ENCODE measurements at regions not wholly inside any gene's neighbourhood (a gene's known extent, or its start where the extent isn't known, plus 50 kb on each side); places are given as distances from the start of the nearest gene placed in this dataset.
A peak's percentile ranks its signal among the peaks of the same experiment; 100 is the strongest.
"Not testable (repeated sequence)": the region's sequence is repeated elsewhere in the genome, so short reads cannot be mapped to it uniquely, and the experiment has no call there.

DNA sequence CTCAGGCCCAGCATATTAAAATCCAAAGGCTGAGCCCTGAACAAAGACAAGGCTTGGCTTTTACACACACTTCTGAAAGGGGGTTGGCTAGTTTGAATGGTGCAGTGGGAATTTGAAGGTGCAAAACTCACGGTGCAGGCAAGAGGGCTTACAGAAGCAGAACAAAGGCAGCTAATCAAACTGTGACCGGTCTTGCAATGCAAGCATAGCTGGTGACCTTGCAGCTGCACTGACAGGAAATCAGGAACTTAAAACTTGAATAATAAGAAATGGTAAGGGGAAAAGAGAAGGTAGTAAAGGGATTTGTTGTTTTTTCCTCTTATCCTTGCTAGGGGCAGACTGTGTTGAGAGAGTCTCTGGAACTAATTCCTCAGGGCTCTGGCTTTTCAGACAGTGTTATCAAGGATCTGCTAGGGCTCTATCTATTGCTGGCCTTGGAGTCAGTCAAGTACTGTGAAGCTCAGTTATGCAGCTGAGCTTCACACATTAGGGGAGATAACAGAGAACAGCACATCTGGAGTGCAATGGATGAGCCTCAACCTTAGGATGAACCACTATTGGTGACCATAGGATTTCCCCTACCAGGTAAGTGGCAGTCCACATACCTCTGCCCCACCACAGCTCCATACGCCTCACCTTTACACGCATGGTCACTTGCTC, 97.6 kb downstream of the PPIAL4G start:
- TF ChIP-seq, protein P1, sequence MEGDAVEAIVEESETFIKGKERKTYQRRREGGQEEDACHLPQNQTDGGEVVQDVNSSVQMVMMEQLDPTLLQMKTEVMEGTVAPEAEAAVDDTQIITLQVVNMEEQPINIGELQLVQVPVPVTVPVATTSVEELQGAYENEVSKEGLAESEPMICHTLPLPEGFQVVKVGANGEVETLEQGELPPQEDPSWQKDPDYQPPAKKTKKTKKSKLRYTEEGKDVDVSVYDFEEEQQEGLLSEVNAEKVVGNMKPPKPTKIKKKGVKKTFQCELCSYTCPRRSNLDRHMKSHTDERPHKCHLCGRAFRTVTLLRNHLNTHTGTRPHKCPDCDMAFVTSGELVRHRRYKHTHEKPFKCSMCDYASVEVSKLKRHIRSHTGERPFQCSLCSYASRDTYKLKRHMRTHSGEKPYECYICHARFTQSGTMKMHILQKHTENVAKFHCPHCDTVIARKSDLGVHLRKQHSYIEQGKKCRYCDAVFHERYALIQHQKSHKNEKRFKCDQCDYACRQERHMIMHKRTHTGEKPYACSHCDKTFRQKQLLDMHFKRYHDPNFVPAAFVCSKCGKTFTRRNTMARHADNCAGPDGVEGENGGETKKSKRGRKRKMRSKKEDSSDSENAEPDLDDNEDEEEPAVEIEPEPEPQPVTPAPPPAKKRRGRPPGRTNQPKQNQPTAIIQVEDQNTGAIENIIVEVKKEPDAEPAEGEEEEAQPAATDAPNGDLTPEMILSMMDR (IDR thresholded peaks at IDR 0.05; ENCODE audit: low read depth, low read length, missing control alignments), result no peak
- H3K27ac ChIP-seq, result no peak overlapping the region
- no peaks in the 10 kb centered on the region for H3K27me3 ChIP-seq (replicated peaks)
- no peak overlapping the region for H3K4me3 ChIP-seq (ENCODE audit: low read depth, low read length)
- in situ Hi-C loops (cut with HindIII; ENCODE audit: low pct_ligation_motif_present, low sequenced_read_pairs), result no loop called here
- no peaks in the 10 kb centered on the region for H3K36me3 ChIP-seq (replicated peaks)
- no peak for DNase-seq

DNA sequence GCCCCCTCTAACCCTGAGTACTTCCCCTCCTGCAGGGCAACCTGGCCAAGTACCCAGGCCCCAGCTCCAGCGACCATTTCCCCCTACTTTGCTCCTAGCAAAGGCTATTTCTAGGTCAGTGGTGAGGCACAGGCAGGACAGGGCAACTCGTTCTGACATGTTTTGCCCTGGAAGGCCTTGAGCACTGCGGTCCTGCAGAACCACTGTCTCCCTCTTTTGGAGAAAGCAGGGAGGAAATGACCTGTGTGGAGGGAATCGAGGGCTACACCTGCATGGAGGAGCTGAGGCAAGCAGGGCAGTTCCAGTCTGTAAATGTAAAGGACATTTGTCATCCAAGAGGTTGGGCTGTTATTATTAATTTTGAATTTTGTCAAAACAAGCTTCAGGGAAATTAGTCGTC, 99.1 kb downstream of the PPIAL4G start:
- no peaks in the 10 kb centered on the region for H3K27me3 ChIP-seq (replicated peaks)
- in situ Hi-C loops (cut with HindIII; ENCODE audit: low pct_ligation_motif_present, low sequenced_read_pairs), result no loop called here
- no peak for DNase-seq
- H3K27ac ChIP-seq, result no peak overlapping the region
- no peak overlapping the region for H3K4me3 ChIP-seq (ENCODE audit: low read depth, low read length)
- no peaks in the 10 kb centered on the region for H3K36me3 ChIP-seq (replicated peaks)
- TF ChIP-seq, protein P1 (IDR thresholded peaks at IDR 0.05; ENCODE audit: low read depth, low read length, missing control alignments), result no peak

DNA sequence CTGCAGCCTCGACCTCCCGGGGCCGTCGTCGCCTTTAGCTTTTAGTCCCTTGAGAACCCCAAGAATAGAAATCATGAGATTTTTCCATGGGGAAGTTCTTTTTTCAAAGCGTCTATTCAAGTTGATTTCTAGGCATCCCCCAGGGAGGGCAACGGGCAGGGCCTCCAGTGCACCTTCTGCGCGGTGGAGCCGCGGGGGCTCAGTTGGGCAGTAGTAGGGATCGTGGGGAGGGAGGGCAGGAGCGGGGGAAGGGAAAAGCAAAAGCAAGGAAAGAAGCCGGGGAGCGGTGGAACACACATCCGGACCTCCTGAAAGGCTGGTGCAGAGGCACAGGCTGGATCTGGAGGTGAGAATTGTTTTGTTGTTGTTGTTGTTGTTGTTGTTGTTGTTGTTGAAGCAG, 103.4 kb downstream of the PPIAL4G start:
- Histone ChIP-seq H3K36me3 (replicated peaks) (no peaks in the 10 kb centered on the region), H3K4me3 (ENCODE audit: low read depth, low read length) (peak overlapping the region; percentile 24), H3K27me3 (replicated peaks) (no peaks in the 10 kb centered on the region), H3K27ac (no peak overlapping the region)
- no peak for DNase-seq
- TF ChIP-seq, protein P1 (IDR thresholded peaks at IDR 0.05; ENCODE audit: low read depth, low read length, missing control alignments), result no peak
- in situ Hi-C loops (cut with HindIII; ENCODE audit: low pct_ligation_motif_present, low sequenced_read_pairs), result no loop called here

DNA sequence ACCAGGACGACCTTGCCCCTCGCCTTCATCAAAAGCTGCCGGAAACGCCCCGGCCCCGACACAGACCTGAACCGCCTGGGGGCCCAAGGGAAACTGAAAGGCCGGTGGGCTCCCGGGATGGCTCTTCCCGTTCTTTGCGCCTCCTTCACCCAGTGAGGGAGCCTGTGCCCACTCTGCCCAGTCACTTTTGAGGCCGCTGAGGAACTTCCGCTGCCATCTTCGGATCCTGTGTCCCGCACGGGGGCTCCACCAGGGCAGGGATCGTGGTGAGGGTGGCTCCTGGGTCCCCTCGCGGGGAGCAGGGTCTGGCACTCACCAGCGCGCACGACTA, 104.0 kb downstream of the PPIAL4G start:
- Histone ChIP-seq H3K4me3 (ENCODE audit: low read depth, low read length) (peak overlapping the region; percentile 24), H3K27me3 (replicated peaks) (no peaks in the 10 kb centered on the region), H3K27ac (no peak overlapping the region), H3K36me3 (replicated peaks) (no peaks in the 10 kb centered on the region)
- TF ChIP-seq, protein P1 (IDR thresholded peaks at IDR 0.05; ENCODE audit: low read depth, low read length, missing control alignments), result no peak
- DNase-seq, result no peak
- in situ Hi-C loops (cut with HindIII; ENCODE audit: low pct_ligation_motif_present, low sequenced_read_pairs), result no loop called here

DNA sequence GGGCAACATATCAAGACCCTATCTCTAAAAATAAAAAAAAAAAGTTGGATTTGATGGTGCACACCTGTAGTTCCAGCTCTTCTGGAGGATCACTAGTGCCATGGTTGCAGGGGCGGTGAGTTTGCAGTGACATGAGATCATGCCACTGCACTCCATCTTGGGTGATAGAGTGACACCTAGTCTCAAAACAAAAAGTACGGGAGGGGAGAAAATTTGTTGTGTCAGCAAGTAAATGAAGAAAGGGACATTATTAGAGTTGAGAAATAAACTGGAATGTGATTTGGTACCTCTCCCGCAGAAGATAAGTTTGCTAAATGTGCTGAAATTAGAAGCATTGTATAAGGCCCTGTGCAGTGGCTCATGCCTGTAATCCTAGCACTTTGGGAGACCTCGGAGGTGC, 105.1 kb downstream of the PPIAL4G start:
- H3K4me3 ChIP-seq (ENCODE audit: low read depth, low read length); DNase-seq; in situ Hi-C loops (cut with HindIII; ENCODE audit: low pct_ligation_motif_present, low sequenced_read_pairs); H3K36me3 ChIP-seq (replicated peaks); H3K27me3 ChIP-seq (replicated peaks); H3K27ac ChIP-seq: not testable (repeated sequence)

DNA sequence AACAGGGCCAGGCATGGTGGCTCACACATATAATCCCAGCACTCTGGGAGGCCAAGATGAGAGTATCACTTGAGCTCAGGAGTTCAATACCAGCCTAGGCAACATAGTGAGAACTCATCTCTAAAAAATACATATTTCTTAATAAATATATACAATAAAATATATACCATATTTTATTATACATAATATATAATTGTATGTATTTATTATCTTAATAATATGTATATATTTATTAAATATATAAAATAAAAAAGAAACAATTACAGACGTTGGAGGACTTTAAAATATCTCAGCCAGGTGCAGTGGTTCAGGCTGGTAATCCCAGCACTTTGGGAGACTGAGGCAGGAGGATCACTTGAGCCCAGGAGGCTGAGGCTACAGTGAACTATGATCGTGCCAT, 106.1 kb downstream of the PPIAL4G start:
- in situ Hi-C loops (cut with HindIII; ENCODE audit: low pct_ligation_motif_present, low sequenced_read_pairs); DNase-seq; H3K36me3 ChIP-seq (replicated peaks); H3K27me3 ChIP-seq (replicated peaks); H3K27ac ChIP-seq; H3K4me3 ChIP-seq (ENCODE audit: low read depth, low read length): not testable (repeated sequence)

DNA sequence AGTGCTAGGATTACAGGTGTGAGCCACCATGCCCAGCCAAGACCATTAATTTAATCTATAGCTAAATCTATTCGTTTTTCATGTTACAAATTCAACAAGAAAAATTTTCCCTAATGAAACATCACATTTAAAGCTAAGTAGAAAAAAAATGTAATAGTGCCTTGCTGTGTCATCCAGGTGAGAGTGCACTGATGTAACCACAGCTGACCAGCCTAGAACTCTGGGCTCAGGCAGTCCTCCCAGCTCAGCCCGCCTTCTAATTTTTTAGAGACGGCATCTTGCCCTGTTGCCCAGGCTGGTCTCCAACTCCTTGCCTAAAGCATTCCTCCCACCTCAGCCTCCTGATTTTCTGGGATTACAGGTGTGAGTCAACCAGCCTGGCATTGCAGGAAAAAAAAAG, 109.0 kb downstream of the PPIAL4G start:
- H3K27ac ChIP-seq, result no peak overlapping the region

More for the DNA sequence above, 109.0 kb downstream of the PPIAL4G start:
- Histone ChIP-seq H3K36me3 (replicated peaks) (no peaks in the 10 kb centered on the region), H3K27me3 (replicated peaks) (no peaks in the 10 kb centered on the region), H3K4me3 (ENCODE audit: low read depth, low read length) (no peak overlapping the region)
- no peak for DNase-seq
- TF ChIP-seq, protein P1 (IDR thresholded peaks at IDR 0.05; ENCODE audit: low read depth, low read length, missing control alignments), result no peak
- in situ Hi-C loops (cut with HindIII; ENCODE audit: low pct_ligation_motif_present, low sequenced_read_pairs), result no loop called here

All from brain microvascular endothelial cell (primary cell).